Omental fat pad (tissue), 3 donors: ENCODE measurements at regions not wholly inside any gene's neighbourhood (a gene's known extent, or its start where the extent isn't known, plus 50 kb on each side); places are given as distances from the start of the nearest gene placed in this dataset.
"Not testable (repeated sequence)": the region's sequence is repeated elsewhere in the genome, so short reads cannot be mapped to it uniquely, and the experiment has no call there.

Experiments used
- ATAC-seq: fragments of 150-250 bp; one replicate; pipeline ENCODE4 v1.9.1; 2016; ENCODE audit warnings: mild to moderate bottlenecking, moderate library complexity; ENCODE audit not compliant: low FRiP score
- DNase-seq: peaks from one replicate; pipeline ENCODE4 v3.0.0-alpha.2; 2019; ENCODE audit warnings: low spot score
- CTCF ChIP-seq, 3 donors: fragments of 450-650 bp; IDR thresholded peaks; one replicate each; pipeline ENCODE4 v1.5.1; 2016 to 2017; ENCODE audit warnings: antibody characterized with exemption in 3 of 3, mild to moderate bottlenecking in 3 of 3, moderate library complexity in 2 of 3

GRCh38 chr6:169096388-169096787, 157.3 kb downstream of the THBS2 start:
- no peak for TF ChIP-seq CTCF (IDR thresholded peaks at IDR 0.05)
- no peak for DNase-seq
- ATAC-seq, result no peak

GRCh38 chr6:169095153-169095552, 158.5 kb downstream of the THBS2 start:
- no peak for TF ChIP-seq CTCF (IDR thresholded peaks at IDR 0.05)
- no peak for ATAC-seq
- DNase-seq, result no peak

GRCh38 chr6:169094552-169094950, 159.1 kb downstream of the THBS2 start:
- TF ChIP-seq CTCF (IDR thresholded peaks at IDR 0.05), result no peak
- DNase-seq (no peak), ATAC-seq (no peak)

- ATAC-seq, result no peak
- DNase-seq, result no peak
- no peak for TF ChIP-seq CTCF (IDR thresholded peaks at IDR 0.05)
Observed at GRCh38 chr6:169093770-169094551, 159.7 kb downstream of the THBS2 start.

GRCh38 chr6:169093066-169093723, 160.5 kb downstream of the THBS2 start:
- ATAC-seq (no peak), DNase-seq (no peak)
- TF ChIP-seq CTCF (IDR thresholded peaks at IDR 0.05), result no peak

- no peak for DNase-seq
- TF ChIP-seq CTCF (IDR thresholded peaks at IDR 0.05), result no peak
- ATAC-seq, result no peak
Observed at GRCh38 chr6:169092375-169092774, 161.3 kb downstream of the THBS2 start.

- not testable (repeated sequence) for ATAC-seq, DNase-seq
Observed at GRCh38 chr6:169090514-169091127, 163.0 kb downstream of the THBS2 start.
